CD14-positive monocyte (primary cell): ENCODE measurements at regions not wholly inside any gene's neighbourhood (a gene's known extent, or its start where the extent isn't known, plus 50 kb on each side); places are given as distances from the start of the nearest gene placed in this dataset.
A peak's percentile ranks its signal among the peaks of the same experiment; 100 is the strongest.

Source experiments
- DNase-seq, 3 donors: peaks; one replicate each; pipeline ENCODE4 v3.0.0-alpha.2; 2011 to 2022
- H2AFZ ChIP-seq: 2 replicates; pipeline ENCODE4 v1.6.0; 2012; ENCODE audit warnings: mild to moderate bottlenecking, low read depth, low read length, inconsistent platforms; ENCODE audit not compliant: insufficient read depth, poor library complexity, severe bottlenecking
- H3K27ac ChIP-seq, 2 donors: 1 replicate in 1 of 2; 2 replicates in 1 of 2; pipeline ENCODE4 v1.5.1; 2012 to 2013; ENCODE audit warnings: low read length in 2 of 2, control low read depth in 1 of 2, inconsistent platforms in 1 of 2, low read depth in 1 of 2, mild to moderate bottlenecking in 1 of 2
- H3K27me3 ChIP-seq, 2 donors: one replicate each; pipeline versions ENCODE4 v1.6.0 to v1.6.1; 2011 to 2013; ENCODE audit warnings: low read length in 2 of 2; ENCODE audit not compliant: control insufficient read depth in 2 of 2, insufficient read depth in 2 of 2
- H3K36me3 ChIP-seq, 2 donors: replicated peaks in 1 of 2; 1 replicate in 1 of 2; 2 replicates in 1 of 2; pipeline versions ENCODE4 v1.5.1 to v1.6.1; 2012 to 2013; ENCODE audit warnings: low read length in 2 of 2, control low read depth in 1 of 2, inconsistent platforms in 1 of 2, mild to moderate bottlenecking in 1 of 2; ENCODE audit not compliant: insufficient read depth in 2 of 2, control insufficient read depth in 1 of 2
- H3K4me1 ChIP-seq, 2 donors: 1 replicate in 1 of 2; 2 replicates in 1 of 2; pipeline versions ENCODE4 v1.5.1 to v1.6.1; 2012 to 2013; ENCODE audit warnings: low read length in 2 of 2, control low read depth in 1 of 2, inconsistent platforms in 1 of 2, mild to moderate bottlenecking in 1 of 2, moderate library complexity in 1 of 2; ENCODE audit not compliant: insufficient read depth in 2 of 2, control insufficient read depth in 1 of 2
- H3K4me2 ChIP-seq: replicated peaks from 2 replicates; pipeline ENCODE3; 2012; ENCODE audit warnings: low read length, moderate library complexity, mild to moderate bottlenecking; ENCODE audit not compliant: poor library complexity, severe bottlenecking; ENCODE audit errors: extremely low read depth
- H3K4me3 ChIP-seq, 3 experiments: fragments of 200-600 bp in 1 of 3; sonication (generic) in 1 of 3; replicated peaks in 1 of 3; 1 replicate in 2 of 3; 2 replicates in 1 of 3; pipeline ENCODE4 v1.5.1; 2011 to 2013; ENCODE audit warnings: low read length in 3 of 3, mild to moderate bottlenecking in 3 of 3, control low read depth in 2 of 3, low read depth in 2 of 3, inconsistent platforms in 1 of 3, moderate library complexity in 1 of 3
- H3K79me2 ChIP-seq: 2 replicates; pipeline ENCODE4 v1.6.0; 2012; ENCODE audit warnings: mild to moderate bottlenecking, control low read depth, inconsistent platforms, low read length, moderate library complexity; ENCODE audit not compliant: insufficient read depth
- H3K9ac ChIP-seq: 2 replicates; pipeline ENCODE4 v1.6.0; 2017; ENCODE audit warnings: low read length, mild to moderate bottlenecking; ENCODE audit not compliant: insufficient read depth, poor library complexity, severe bottlenecking
- H3K9me3 ChIP-seq, 2 donors: replicated peaks in 1 of 2; 1 replicate in 1 of 2; 2 replicates in 1 of 2; pipeline versions ENCODE4 v1.5.1 to v1.6.1; 2012 to 2013; ENCODE audit warnings: low read length in 2 of 2, control low read depth in 1 of 2; ENCODE audit not compliant: control insufficient read depth in 1 of 2, insufficient read depth in 1 of 2
- H4K20me1 ChIP-seq: 2 replicates; pipeline ENCODE4 v1.6.0; 2012; ENCODE audit warnings: mild to moderate bottlenecking, low read length, control low read depth, moderate library complexity; ENCODE audit not compliant: insufficient read depth
- H3K27ac Mint-ChIP-seq, 7 donors: one replicate each; pipeline ENCODE4 v1.8.0; 2020; ENCODE audit warnings: mild to moderate bottlenecking in 7 of 7, mixed read lengths in 7 of 7, moderate library complexity in 6 of 7, inconsistent platforms in 2 of 7
- H3K27me3 Mint-ChIP-seq, 3 donors: one replicate each; pipeline ENCODE4 v1.8.0; 2021 to 2022; ENCODE audit warnings: low read depth in 3 of 3, mild to moderate bottlenecking in 3 of 3, mixed read lengths in 3 of 3, moderate library complexity in 3 of 3, inconsistent platforms in 1 of 3
- H3K36me3 Mint-ChIP-seq, 2 donors: one replicate each; pipeline ENCODE4 v1.8.0; 2020; ENCODE audit warnings: mixed read lengths in 2 of 2, inconsistent platforms in 1 of 2, mild to moderate bottlenecking in 1 of 2
- H3K4me1 Mint-ChIP-seq: one replicate; pipeline ENCODE4 v1.8.0; 2020; ENCODE audit warnings: mild to moderate bottlenecking, mixed read lengths
- H3K4me3 Mint-ChIP-seq, 2 donors: one replicate each; pipeline ENCODE4 v1.8.0; 2020; ENCODE audit warnings: mild to moderate bottlenecking in 2 of 2, mixed read lengths in 2 of 2, moderate library complexity in 1 of 2
- H3K9me3 Mint-ChIP-seq, 7 donors: one replicate each; pipeline ENCODE4 v1.8.0; 2020 to 2022; ENCODE audit warnings: mixed read lengths in 7 of 7, mild to moderate bottlenecking in 6 of 7, moderate library complexity in 6 of 7, inconsistent platforms in 2 of 7
- CTCF ChIP-seq: fragments of 200-600 bp; IDR thresholded peaks from one replicate; pipeline ENCODE4 v1.8.0; 2022; ENCODE audit warnings: antibody characterized with exemption, mild to moderate bottlenecking
- WGBS: methylation state at CpG from one replicate; pipeline ENCODE4 v1.1.5; 2013; ENCODE audit warnings: missing lambda C conversion rate; ENCODE audit not compliant: insufficient coverage; 5-methylcytosine and 5-hydroxymethylcytosine counted together
- intact Hi-C, 2 donors: fragments of 100-400 bp; cut with micrococcal nuclease; formaldehyde crosslinking; loops; one replicate each; pipeline versions ENCODE4 v1.15.0 to v1.15.1; 2023

- no CpG with 5 or more reads among the region's 1 CpG for WGBS
- Histone ChIP-seq H3K36me3 (no peaks in the 10 kb centered on the region), H3K27me3 (peaks cover 0 to 3% of the 10 kb centered on the region in 2 donors), H3K79me2 (no peaks in the 10 kb centered on the region), H3K9ac (no peak overlapping the region), H3K9me3 (no peaks in the 10 kb centered on the region), H4K20me1 (no peaks in the 10 kb centered on the region), H3K4me2 (no peak overlapping the region), H2AFZ (no peak overlapping the region), H3K4me3 (no peak overlapping the region), H3K4me1 (peaks cover 25% of the 10 kb centered on the region in 2 donors), H3K27ac (peak overlapping the region in 1 of 2 donors; percentile 59)
- Mint-ChIP-seq H3K4me3 (no peak overlapping the region), H3K36me3 (no peaks in the 10 kb centered on the region), H3K27me3 (peaks cover 4 to 9% (median 4%) of the 10 kb centered on the region in 3 donors), H3K9me3 (peaks cover 0 to 8% (median 0%) of the 10 kb centered on the region in 7 donors), H3K4me1 (no peaks in the 10 kb centered on the region), H3K27ac (no peak overlapping the region)
- intact Hi-C loops: no loop called here
- no peak for TF ChIP-seq CTCF
- peak; percentile 45 to 76 (median 53) for DNase-seq
Measured at GRCh38 chr4:146072376-146072775, 103.1 kb upstream of the LSM6 start.

GRCh38 chr4:146071390-146071789 is 104.1 kb upstream of the LSM6 start:
- intact Hi-C loops: no loop called here
- Mint-ChIP-seq H3K9me3 (peaks cover 0 to 8% (median 3%) of the 10 kb centered on the region in 7 donors), H3K27ac (peak overlapping the region in 1 of 7 donors; percentile 77), H3K36me3 (no peaks in the 10 kb centered on the region), H3K4me1 (no peaks in the 10 kb centered on the region), H3K27me3 (peaks cover 4 to 9% (median 6%) of the 10 kb centered on the region in 3 donors), H3K4me3 (no peak overlapping the region)
- Histone ChIP-seq H3K4me3 (no peak overlapping the region), H4K20me1 (no peaks in the 10 kb centered on the region), H3K9ac (no peak overlapping the region), H3K4me2 (no peak overlapping the region), H3K27ac (no peak overlapping the region), H3K9me3 (no peaks in the 10 kb centered on the region), H3K27me3 (peaks cover 0 to 3% of the 10 kb centered on the region in 2 donors), H3K36me3 (no peaks in the 10 kb centered on the region), H3K79me2 (no peaks in the 10 kb centered on the region), H3K4me1 (peaks cover 25% of the 10 kb centered on the region in 2 donors), H2AFZ (no peak overlapping the region)
- DNase-seq: no peak
- no peak for TF ChIP-seq CTCF
- WGBS: no CpG with 5 or more reads among the region's 5 CpGs
